Astrocyte (in vitro differentiated cells and primary cell): ENCODE measurements at regions not wholly inside any gene's neighbourhood (a gene's known extent, or its start where the extent isn't known, plus 50 kb on each side); places are given as distances from the start of the nearest gene placed in this dataset.

Experiments
- EZH2 ChIP-seq: IDR thresholded peaks from 2 replicates; pipeline ENCODE4 v1.6.1; 2012; ENCODE audit warnings: mild to moderate bottlenecking, low read length, inconsistent platforms; ENCODE audit not compliant: insufficient read depth
- TF ChIP-seq, protein P1 (sequence below): IDR thresholded peaks from 2 replicates; pipeline ENCODE4 v1.5.1; 2011; ENCODE audit warnings: low read depth, mild to moderate bottlenecking, inconsistent platforms, low read length, moderate library complexity; ENCODE audit not compliant: insufficient read depth

DNA sequence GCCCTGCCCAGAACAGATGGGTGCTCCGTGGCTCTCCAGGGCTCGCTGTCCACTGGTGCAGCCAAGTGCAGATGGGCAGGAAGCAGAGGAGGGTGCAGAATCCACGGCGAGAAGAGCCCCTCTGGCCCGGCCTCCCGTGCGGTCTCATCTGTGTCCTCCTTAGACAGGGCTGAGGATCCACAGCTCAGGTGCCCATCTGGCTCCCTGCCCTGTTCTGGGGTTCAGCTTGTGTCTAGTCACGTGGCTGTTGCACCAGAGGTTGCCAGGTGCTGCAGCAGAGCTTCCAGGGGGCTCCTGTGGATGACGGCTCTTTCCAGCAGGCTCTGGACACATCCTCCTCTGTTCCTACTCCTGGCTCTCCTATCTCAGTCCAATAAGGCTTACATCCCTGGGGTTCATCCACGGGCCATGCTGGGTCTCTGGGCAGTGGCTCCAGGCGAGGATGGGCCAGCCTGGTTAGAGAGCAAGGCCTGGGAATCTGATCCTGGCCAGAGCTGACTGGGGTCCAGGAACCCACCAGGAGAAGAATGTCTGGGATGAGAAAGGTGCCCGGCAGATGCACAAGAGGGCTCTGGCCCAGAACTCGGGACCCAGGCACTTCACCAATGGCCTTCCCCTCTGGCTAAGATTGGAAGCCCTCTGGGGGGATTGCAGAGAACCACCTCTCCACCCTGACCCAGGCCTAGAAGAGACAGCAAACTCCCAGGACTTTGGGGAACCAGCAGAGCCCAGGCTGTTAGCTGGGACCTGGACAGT lies 116.3 kb upstream of the ID2 start:
- TF ChIP-seq, protein P1, sequence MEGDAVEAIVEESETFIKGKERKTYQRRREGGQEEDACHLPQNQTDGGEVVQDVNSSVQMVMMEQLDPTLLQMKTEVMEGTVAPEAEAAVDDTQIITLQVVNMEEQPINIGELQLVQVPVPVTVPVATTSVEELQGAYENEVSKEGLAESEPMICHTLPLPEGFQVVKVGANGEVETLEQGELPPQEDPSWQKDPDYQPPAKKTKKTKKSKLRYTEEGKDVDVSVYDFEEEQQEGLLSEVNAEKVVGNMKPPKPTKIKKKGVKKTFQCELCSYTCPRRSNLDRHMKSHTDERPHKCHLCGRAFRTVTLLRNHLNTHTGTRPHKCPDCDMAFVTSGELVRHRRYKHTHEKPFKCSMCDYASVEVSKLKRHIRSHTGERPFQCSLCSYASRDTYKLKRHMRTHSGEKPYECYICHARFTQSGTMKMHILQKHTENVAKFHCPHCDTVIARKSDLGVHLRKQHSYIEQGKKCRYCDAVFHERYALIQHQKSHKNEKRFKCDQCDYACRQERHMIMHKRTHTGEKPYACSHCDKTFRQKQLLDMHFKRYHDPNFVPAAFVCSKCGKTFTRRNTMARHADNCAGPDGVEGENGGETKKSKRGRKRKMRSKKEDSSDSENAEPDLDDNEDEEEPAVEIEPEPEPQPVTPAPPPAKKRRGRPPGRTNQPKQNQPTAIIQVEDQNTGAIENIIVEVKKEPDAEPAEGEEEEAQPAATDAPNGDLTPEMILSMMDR = no peak
- no peak for TF ChIP-seq EZH2
